OCI-LY1 (cell line): ENCODE measurements at regions not wholly inside any gene's neighbourhood (a gene's known extent, or its start where the extent isn't known, plus 50 kb on each side); places are given as distances from the start of the nearest gene placed in this dataset.

Experiments
- H2AFZ ChIP-seq: fragments of 200-600 bp; sonication (generic), shearing (Covaris generic); 2 replicates; pipeline ENCODE4 v1.6.0; 2014; ENCODE audit warnings: antibody characterized with exemption, mild to moderate bottlenecking, low read length
- H3F3A ChIP-seq: fragments of 200-600 bp; sonication (generic), shearing (Covaris generic); 2 replicates; pipeline ENCODE4 v1.6.0; 2014; ENCODE audit warnings: mild to moderate bottlenecking, antibody characterized with exemption, low read length, moderate library complexity; ENCODE audit not compliant: insufficient read depth
- H3K27ac ChIP-seq: fragments of 200-600 bp; sonication (generic); 2 replicates; pipeline ENCODE4 v1.5.1; 2014; ENCODE audit warnings: low read length, mixed run types, mild to moderate bottlenecking, low read depth; ENCODE audit not compliant: poor library complexity, severe bottlenecking
- H3K27me3 ChIP-seq: fragments of 200-600 bp; sonication (generic); 2 replicates; pipeline ENCODE4 v1.6.0; 2014; ENCODE audit warnings: antibody characterized with exemption, mild to moderate bottlenecking, low read length, moderate library complexity; ENCODE audit not compliant: insufficient read depth
- H3K36me3 ChIP-seq: fragments of 200-600 bp; sonication (generic); 2 replicates; pipeline ENCODE4 v1.6.1; 2014; ENCODE audit warnings: mild to moderate bottlenecking, antibody characterized with exemption, low read length, moderate library complexity, mixed read lengths; ENCODE audit not compliant: insufficient read depth
- H3K4me1 ChIP-seq: fragments of 200-600 bp; sonication (generic); 2 replicates; pipeline ENCODE4 v1.5.1; 2014; ENCODE audit warnings: mild to moderate bottlenecking, low read length, moderate library complexity; ENCODE audit not compliant: insufficient read depth, severe bottlenecking
- H3K4me2 ChIP-seq: fragments of 200-600 bp; sonication (generic), shearing (Covaris generic); 2 replicates; pipeline ENCODE4 v1.6.1; 2014; ENCODE audit warnings: low read length
- H3K4me3 ChIP-seq: fragments of 200-600 bp; sonication (generic); 2 replicates; pipeline ENCODE4 v1.5.1; 2014; ENCODE audit warnings: low read length, low read depth, mild to moderate bottlenecking, mixed read lengths; ENCODE audit not compliant: poor library complexity, severe bottlenecking
- H3K79me2 ChIP-seq: fragments of 200-600 bp; shearing (Covaris generic); 2 replicates; pipeline ENCODE4 v1.6.1; 2016; ENCODE audit warnings: mixed run types, low read length, mixed read lengths; ENCODE audit not compliant: insufficient read depth
- H3K9ac ChIP-seq: fragments of 200-600 bp; sonication (generic), shearing (Covaris generic); 2 replicates; pipeline ENCODE4 v1.6.1; 2014; ENCODE audit warnings: mild to moderate bottlenecking, low read length, mixed read lengths
- H3K9me2 ChIP-seq: fragments of 200-600 bp; sonication (generic), shearing (Covaris generic); 2 replicates; pipeline ENCODE4 v1.6.1; 2014; ENCODE audit warnings: low read depth, mild to moderate bottlenecking, low read length, mixed read lengths
- H3K9me3 ChIP-seq: fragments of 200-600 bp; shearing (Covaris generic); 2 replicates; pipeline ENCODE4 v1.6.1; 2014; ENCODE audit warnings: low read length, mixed read lengths
- H4K20me1 ChIP-seq: fragments of 200-600 bp; sonication (generic), shearing (Covaris generic); 2 replicates; pipeline ENCODE4 v1.6.0; 2016; ENCODE audit warnings: mild to moderate bottlenecking, low read length; ENCODE audit not compliant: insufficient read depth
- EZH2 ChIP-seq: fragments of 200-600 bp; sonication (generic), shearing (Covaris generic); IDR thresholded peaks from 2 replicates; pipeline ENCODE4 v1.8.0; 2017; ENCODE audit warnings: borderline replicate concordance, mixed run types, mild to moderate bottlenecking, antibody characterized with exemption, low read length, moderate library complexity, mixed read lengths
- TF ChIP-seq, protein P1 (sequence below): fragments of 200-600 bp; sonication (generic), shearing (Covaris generic); IDR thresholded peaks from 2 replicates; pipeline ENCODE4 v1.5.1; 2017; ENCODE audit warnings: mild to moderate bottlenecking, antibody characterized with exemption, low read length, moderate library complexity, mixed read lengths

DNA sequence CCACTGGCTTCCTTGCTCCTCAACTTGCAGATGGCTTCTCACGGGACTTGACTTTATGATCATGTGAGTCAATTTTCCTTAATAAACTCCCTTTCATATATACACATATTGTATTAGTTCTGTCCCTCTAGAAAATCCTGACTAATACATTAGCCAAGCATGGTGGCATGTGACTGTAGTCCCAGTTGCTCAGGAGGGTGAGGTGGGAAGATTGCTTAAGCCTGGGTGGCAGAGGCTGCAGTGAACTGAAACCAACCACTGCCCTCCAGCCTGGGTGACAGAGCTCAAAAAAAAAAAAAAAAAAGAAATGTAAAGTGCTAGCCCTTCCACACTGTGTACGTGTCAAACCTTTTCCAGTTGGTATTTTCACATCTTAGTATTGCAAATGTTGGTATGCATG is 857.0 kb downstream of the LTN1 start:
- no peak overlapping the region for H2AFZ ChIP-seq
- no peak overlapping the region for H3K4me3 ChIP-seq
- H3F3A ChIP-seq = no peaks in the 10 kb centered on the region
- no peaks in the 10 kb centered on the region for H3K9me2 ChIP-seq
- TF ChIP-seq EZH2 = no peak
- TF ChIP-seq, protein P1, sequence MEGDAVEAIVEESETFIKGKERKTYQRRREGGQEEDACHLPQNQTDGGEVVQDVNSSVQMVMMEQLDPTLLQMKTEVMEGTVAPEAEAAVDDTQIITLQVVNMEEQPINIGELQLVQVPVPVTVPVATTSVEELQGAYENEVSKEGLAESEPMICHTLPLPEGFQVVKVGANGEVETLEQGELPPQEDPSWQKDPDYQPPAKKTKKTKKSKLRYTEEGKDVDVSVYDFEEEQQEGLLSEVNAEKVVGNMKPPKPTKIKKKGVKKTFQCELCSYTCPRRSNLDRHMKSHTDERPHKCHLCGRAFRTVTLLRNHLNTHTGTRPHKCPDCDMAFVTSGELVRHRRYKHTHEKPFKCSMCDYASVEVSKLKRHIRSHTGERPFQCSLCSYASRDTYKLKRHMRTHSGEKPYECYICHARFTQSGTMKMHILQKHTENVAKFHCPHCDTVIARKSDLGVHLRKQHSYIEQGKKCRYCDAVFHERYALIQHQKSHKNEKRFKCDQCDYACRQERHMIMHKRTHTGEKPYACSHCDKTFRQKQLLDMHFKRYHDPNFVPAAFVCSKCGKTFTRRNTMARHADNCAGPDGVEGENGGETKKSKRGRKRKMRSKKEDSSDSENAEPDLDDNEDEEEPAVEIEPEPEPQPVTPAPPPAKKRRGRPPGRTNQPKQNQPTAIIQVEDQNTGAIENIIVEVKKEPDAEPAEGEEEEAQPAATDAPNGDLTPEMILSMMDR = no peak
- H3K4me1 ChIP-seq = no peaks in the 10 kb centered on the region
- H3K9me3 ChIP-seq = no peaks in the 10 kb centered on the region
- H3K79me2 ChIP-seq = no peaks in the 10 kb centered on the region
- no peaks in the 10 kb centered on the region for H4K20me1 ChIP-seq
- H3K9ac ChIP-seq = no peak overlapping the region
- H3K4me2 ChIP-seq = no peak overlapping the region
- H3K27ac ChIP-seq = no peak overlapping the region
- no peaks in the 10 kb centered on the region; the same call in 1 of the 2 replicates for H3K27me3 ChIP-seq
- H3K36me3 ChIP-seq = no peaks in the 10 kb centered on the region

DNA sequence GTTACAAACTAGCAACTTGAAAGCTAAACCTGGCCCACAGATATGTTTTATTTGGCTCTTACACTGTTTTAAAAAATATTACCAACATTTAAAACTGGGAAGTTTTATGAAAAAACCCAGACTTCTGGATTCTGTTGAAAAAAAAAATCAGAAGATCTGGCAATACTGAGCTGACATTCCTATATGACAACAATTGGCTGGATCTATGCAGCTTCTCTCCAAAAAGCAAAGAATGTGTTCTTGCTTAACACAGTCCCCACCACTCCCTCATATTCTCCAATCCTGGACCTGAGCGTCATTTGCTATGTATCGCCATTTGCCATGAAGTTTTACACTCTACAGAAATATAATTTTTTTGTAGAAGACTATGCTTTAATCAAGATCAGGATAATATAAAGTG is 859.6 kb downstream of the LTN1 start:
- no peak overlapping the region for H3K27ac ChIP-seq
- no peak overlapping the region for H3K9ac ChIP-seq
- no peaks in the 10 kb centered on the region for H3K9me2 ChIP-seq
- TF ChIP-seq, protein P1 = no peak
- TF ChIP-seq EZH2 = no peak
- no peaks in the 10 kb centered on the region for H3K9me3 ChIP-seq
- H3K79me2 ChIP-seq = no peaks in the 10 kb centered on the region
- H4K20me1 ChIP-seq = no peaks in the 10 kb centered on the region
- H2AFZ ChIP-seq = no peak overlapping the region
- H3F3A ChIP-seq = no peaks in the 10 kb centered on the region
- no peaks in the 10 kb centered on the region; the same call in 1 of the 2 replicates for H3K27me3 ChIP-seq
- no peaks in the 10 kb centered on the region for H3K36me3 ChIP-seq
- H3K4me2 ChIP-seq = no peak overlapping the region
- H3K4me3 ChIP-seq = no peak overlapping the region
- no peaks in the 10 kb centered on the region for H3K4me1 ChIP-seq

DNA sequence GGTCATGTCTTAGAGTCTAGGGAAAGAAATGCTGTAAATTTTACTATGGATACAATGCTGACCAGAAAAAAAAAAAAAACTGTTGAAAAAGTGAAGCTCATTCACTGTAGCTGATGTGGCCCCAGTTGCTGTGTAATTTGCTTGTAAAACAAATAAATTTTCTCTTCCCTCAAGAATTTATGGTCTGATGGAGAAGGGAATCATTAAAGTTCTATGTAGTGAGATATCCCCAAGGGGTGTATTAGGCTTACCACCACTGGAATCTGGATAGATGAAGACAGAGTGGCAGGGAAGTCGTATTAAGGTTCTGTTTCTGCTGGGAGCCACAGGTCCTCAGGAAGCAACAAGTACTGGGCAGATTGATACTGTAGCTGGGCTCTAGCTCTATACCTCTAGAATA is 860.0 kb downstream of the LTN1 start:
- Histone ChIP-seq H3K4me2 (no peak overlapping the region), H2AFZ (no peak overlapping the region), H3K9me2 (no peaks in the 10 kb centered on the region), H3F3A (no peaks in the 10 kb centered on the region), H4K20me1 (no peaks in the 10 kb centered on the region), H3K9me3 (no peaks in the 10 kb centered on the region), H3K4me1 (no peaks in the 10 kb centered on the region), H3K9ac (no peak overlapping the region), H3K27ac (no peak overlapping the region), H3K36me3 (no peaks in the 10 kb centered on the region), H3K27me3 (no peaks in the 10 kb centered on the region), H3K4me3 (no peak overlapping the region), H3K79me2 (no peaks in the 10 kb centered on the region)
- TF ChIP-seq, protein P1 = no peak
- no peak for TF ChIP-seq EZH2
